HG02943 (cell line): ENCODE measurements at regions not wholly inside any gene's neighbourhood (a gene's known extent, or its start where the extent isn't known, plus 50 kb on each side); places are given as distances from the start of the nearest gene placed in this dataset.

Experiments
- ATAC-seq: cut with Tn5 transposase; IDR thresholded peaks from one replicate; pipeline ENCODE4 v1.9.1; 2021; ENCODE audit warnings: mild to moderate bottlenecking, low read depth, moderate library complexity; ENCODE audit not compliant: unreplicated experiment

DNA sequence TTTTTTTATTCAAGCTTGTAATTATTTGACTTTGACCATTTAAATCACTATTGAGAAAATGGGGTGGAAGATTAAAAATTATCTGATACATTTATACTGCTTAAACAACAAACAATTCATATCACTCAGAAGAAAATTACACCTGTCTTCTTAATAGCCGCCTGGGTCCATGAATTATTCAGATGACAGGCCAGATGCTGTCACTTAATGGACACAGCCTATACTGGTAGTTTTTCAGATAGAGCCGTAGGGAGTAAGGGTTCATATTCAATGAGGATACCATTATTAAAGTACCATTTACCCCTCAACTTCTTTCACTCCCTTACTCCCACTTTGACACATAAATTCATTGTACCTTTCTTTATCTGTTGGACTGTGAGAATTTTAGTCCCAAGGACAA, 1193.4 kb upstream of the MAP3K7 start:
- ATAC-seq, result no peak

GRCh38 chr6:91761621-91762020, 1174.7 kb upstream of the MAP3K7 start:
- no peak for ATAC-seq

- no peak for ATAC-seq
Measured at GRCh38 chr6:91754691-91755090, 1167.8 kb upstream of the MAP3K7 start.

- ATAC-seq, result no peak
Measured at GRCh38 chr6:91751526-91751925, 1164.7 kb upstream of the MAP3K7 start.

DNA sequence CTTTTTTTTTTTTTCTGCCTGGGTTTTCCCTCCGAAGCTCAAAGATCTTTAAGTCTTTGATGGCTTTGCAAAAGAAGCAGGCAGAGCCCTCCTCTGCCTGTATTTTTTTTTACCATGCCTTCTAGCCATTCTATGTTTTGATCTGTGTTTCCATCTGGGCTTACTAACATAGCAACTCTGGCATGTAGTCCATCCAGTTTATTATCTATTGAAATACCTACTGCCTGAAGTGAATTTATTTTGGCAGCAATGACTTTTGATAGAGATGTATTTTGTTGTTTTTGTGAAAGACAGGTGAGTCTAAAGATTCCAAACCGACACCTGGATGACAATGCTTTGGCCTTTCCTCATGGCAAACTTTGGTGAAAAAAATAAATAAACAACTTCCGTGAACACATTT, 1157.7 kb upstream of the MAP3K7 start:
- no peak for ATAC-seq

- ATAC-seq, result no peak
Measured at GRCh38 chr6:91743756-91744155, 1156.9 kb upstream of the MAP3K7 start.

DNA sequence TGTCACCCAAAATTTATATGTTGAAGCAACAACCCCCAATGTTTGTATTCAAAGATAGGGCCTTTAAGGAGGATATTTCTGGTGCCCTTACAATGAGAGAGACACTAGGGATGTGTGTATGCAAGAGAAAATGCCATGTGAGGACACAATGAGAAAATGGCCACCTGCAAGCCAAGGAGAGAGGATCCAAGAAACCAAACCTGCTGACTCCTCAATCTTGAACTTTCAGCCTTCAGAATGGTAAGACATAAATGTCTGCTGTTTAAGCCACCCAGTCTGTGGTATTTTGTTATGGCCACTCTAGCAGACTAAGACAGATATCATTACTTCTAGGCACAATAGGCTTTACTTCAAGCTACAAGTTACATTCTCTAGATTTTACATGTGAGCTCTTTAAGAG, 1145.1 kb upstream of the MAP3K7 start:
- no peak for ATAC-seq

GRCh38 chr6:91730710-91731109, 1143.8 kb upstream of the MAP3K7 start:
- ATAC-seq, result no peak

DNA sequence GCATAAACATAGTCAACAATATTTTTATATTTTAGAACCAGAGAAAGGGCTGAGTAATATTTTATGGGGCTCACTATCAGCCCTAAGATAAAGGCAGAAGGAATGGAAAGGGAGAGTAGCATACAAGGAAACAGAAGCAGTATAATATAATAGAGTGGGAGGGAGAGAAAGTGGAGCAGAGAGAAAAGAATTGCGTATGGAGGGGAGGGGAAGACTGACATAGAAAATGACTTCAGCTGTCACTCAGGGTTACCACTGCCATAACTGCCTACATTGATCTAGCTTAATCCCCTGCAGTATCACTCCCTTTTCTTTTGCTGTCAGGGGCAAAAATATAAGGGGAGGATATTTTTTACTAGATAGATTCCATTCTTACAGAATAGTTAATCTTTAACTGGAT, 1133.5 kb upstream of the MAP3K7 start:
- ATAC-seq, result no peak

GRCh38 chr6:91719414-91719813, 1132.5 kb upstream of the MAP3K7 start:
- ATAC-seq, result no peak

DNA sequence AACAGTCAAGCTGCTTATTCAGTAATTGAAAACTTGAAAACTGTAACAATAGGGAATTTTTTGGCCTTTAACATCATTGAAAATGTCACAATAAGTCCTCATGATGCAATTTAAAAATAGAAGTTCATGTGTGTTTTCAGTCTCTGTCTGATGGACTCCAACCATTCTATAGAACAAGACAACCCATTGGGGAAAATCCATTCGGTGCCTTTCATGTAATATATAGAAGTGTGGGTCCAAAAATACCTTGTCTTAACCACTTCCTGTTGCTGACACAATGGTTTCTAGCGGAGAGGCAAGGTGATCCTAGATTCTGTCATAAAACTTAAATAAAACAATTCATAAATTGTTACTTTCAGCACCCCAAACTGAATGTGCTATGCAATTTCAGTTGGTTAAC, 1131.3 kb upstream of the MAP3K7 start:
- no peak for ATAC-seq

DNA sequence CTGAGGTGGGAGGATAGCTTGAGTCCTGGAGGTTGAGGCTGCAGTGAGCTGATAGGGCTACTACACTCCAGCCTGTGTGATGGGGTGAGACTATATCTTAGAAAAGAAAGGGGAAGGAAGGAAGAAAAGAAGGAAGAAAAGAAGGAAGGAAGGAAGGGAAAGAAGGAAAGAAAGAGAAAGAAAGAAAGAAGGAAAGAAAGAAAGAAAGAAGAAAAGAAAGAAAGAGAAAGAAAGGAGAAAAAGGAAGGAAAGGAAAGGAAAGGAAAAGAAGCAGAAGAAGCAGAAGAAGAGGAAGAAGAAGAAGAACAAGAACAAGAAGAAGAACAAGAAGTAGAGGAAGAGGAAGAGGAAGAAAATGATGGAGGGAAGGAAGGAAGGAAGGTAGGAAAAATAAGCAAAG, 1130.2 kb upstream of the MAP3K7 start:
- no peak for ATAC-seq

GRCh38 chr6:91716361-91716760, 1129.5 kb upstream of the MAP3K7 start:
- ATAC-seq, result no peak

DNA sequence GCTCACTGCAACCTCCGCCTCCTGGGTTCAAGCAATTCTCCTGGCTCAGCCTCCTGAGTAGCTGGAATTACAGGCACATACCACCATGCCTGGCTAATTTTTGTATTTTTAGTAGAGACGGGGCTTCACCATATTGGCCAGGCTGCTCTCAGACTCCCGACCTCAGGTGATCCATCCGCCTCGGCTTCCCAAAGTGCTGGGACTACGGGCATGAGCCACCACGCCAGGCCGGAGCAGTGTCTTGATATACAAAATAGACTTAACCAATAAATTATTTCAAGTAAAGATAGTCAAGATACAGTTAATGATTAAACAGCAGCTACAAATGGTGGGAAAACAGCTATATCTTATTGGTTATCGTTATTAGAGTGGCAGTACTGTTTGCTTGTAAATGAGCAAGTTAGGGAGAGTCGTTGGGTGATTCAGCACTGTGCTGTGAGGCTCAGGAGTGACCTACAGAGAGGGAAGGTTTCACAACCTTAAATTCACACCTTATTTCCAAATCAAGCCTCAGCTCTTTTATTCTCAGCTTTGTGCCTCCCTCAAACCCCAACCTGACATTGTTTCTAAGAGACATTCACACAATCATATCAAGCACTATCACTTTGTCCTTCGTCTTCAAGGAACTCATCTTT, 1128.4 kb upstream of the MAP3K7 start:
- ATAC-seq, result no peak

DNA sequence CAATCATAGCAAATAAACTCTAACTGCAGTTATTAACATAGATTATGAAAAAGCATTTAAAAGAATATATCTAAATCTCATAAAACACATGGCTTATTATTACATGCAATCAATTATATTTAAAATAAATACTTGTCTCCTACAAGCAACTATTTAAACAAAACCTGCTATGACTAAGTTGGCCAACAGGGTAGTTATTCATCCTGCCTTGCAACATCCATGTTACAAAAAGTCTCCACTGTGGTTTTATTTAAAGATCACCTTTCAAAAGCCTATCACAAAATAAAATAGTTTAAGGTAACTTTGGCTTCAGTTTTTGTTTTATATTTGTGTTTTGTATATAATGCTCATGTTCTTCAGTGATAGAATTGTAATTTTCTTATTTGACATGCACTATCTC, 1127.0 kb upstream of the MAP3K7 start:
- no peak for ATAC-seq

DNA sequence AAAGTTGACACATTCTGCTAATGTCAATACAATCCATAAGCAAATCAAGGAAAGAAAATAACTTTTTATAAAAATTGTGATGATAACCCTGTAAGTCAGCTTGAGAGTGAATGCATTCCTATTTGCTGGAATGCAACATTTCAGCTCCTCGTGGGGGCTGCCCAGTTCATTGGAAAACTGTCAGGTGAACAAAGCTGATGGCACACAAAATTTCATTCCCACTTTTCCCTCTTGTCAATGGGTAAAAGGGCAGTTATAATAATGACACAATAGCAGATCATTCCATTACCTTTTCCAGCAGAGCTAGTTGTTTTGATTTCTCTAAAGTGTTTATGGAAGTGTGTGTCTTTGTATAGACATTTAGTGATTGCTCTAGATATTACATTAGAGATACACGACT, 1124.6 kb upstream of the MAP3K7 start:
- no peak for ATAC-seq

- ATAC-seq, result no peak
Measured at GRCh38 chr6:91710342-91710741, 1123.5 kb upstream of the MAP3K7 start.

DNA sequence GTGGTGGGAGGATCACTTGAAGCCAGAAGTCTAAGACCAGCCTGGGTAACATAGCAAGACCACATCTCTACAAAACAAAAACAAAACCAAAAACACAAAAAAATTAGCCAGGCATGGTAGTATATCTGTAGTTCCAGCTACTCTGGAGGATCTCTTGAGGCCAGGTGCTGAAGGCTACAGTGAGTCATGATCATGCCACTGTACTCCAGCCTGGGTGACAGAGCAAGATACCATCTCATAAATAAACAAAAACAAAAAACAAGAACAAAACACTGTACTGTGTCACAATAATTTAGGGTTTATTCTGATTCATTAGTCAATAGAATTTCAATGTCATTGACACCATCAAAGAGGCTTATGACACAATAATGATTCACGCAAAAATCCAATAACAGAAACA, 1121.7 kb upstream of the MAP3K7 start:
- ATAC-seq, result no peak

GRCh38 chr6:91705646-91706045, 1118.8 kb upstream of the MAP3K7 start:
- no peak for ATAC-seq

- no peak for ATAC-seq
Measured at GRCh38 chr6:91704531-91704930, 1117.7 kb upstream of the MAP3K7 start.

- no peak for ATAC-seq
Measured at GRCh38 chr6:91697010-91697695, 1110.3 kb upstream of the MAP3K7 start.

DNA sequence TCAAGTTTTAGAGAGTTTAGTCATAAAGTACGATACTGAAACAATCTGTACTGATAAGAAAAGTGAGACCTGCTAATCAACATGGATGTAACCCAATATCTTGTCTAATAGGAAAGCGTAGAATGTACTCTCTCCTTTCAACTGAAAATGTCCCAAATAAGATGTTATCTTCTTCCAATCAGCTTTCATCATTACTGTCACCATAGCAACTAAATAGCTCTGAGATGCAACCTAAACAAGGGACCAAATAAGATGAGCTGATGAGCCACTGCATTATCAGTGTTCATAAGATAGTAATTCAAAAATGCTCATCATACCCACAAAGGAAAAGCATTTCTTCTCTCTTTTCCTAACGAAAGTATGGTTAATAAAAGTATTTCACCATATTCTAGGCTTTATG, 1108.3 kb upstream of the MAP3K7 start:
- ATAC-seq, result no peak
